ENCODE measurements at regions not wholly inside any gene's neighbourhood (a gene's known extent, or its start where the extent isn't known, plus 50 kb on each side); places are given as distances from the start of the nearest gene placed in this dataset.

- Histone ChIP-seq H3K27ac (ENCODE audit: low read length) (no peak overlapping the region), H3K36me3 (ENCODE audit: insufficient read depth, low read depth, low read length) (no peaks in the 10 kb centered on the region), H3K27me3 (ENCODE audit: insufficient read depth, low read length) (no peaks in the 10 kb centered on the region), H3K4me3 (ENCODE audit: low read length) (no peak overlapping the region), H3K9me3 (ENCODE audit: insufficient read depth, low read depth, low read length) (no peaks in the 10 kb centered on the region), H3K4me1 (ENCODE audit: insufficient read depth, low read length) (no peaks in the 10 kb centered on the region), H3K9ac (ENCODE audit: low read depth, low read length) (no peak overlapping the region)
These were observed 845.9 kb upstream of the PCDH9 start for GRCh38 chr13:68076046-68076445.

- Histone ChIP-seq H3K27ac (ENCODE audit: low read length) (no peak overlapping the region), H3K27me3 (ENCODE audit: insufficient read depth, low read length) (no peaks in the 10 kb centered on the region), H3K4me1 (ENCODE audit: insufficient read depth, low read length) (no peaks in the 10 kb centered on the region), H3K9me3 (ENCODE audit: insufficient read depth, low read depth, low read length) (no peaks in the 10 kb centered on the region), H3K36me3 (ENCODE audit: insufficient read depth, low read depth, low read length) (no peaks in the 10 kb centered on the region), H3K4me3 (ENCODE audit: low read length) (no peak overlapping the region), H3K9ac (ENCODE audit: low read depth, low read length) (no peak overlapping the region)
These were observed 836.9 kb upstream of the PCDH9 start for GRCh38 chr13:68066879-68067513.

GRCh38 chr13:68064001-68064770, 834.0 kb upstream of the PCDH9 start:
- Histone ChIP-seq H3K36me3 (ENCODE audit: insufficient read depth, low read depth, low read length) (no peaks in the 10 kb centered on the region), H3K9ac (ENCODE audit: low read depth, low read length) (no peak overlapping the region), H3K4me3 (ENCODE audit: low read length) (no peak overlapping the region), H3K27me3 (ENCODE audit: insufficient read depth, low read length) (no peaks in the 10 kb centered on the region), H3K4me1 (ENCODE audit: insufficient read depth, low read length) (no peaks in the 10 kb centered on the region), H3K9me3 (ENCODE audit: insufficient read depth, low read depth, low read length) (no peaks in the 10 kb centered on the region), H3K27ac (ENCODE audit: low read length) (no peak overlapping the region)

DNA sequence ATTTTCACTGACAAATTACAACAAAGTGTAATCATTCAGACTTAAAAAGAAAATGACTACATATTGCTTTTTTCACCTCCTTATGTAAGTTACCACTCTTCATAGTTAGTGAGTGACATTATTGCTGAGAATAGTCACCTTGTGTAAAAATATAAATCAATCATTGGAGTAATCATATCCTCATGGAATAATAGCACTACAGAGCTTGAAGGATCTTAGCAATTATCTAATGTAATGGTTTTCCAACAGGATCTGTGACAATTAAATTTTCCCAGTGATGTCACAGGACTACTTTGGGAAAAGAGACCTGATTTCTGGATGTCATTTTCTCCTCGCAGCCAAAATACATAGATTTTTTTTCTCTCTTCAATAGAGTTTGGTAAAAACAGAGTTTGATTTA, 833.0 kb upstream of the PCDH9 start:
- H3K4me3 ChIP-seq (ENCODE audit: low read length), result no peak overlapping the region
- no peaks in the 10 kb centered on the region for H3K27me3 ChIP-seq (ENCODE audit: insufficient read depth, low read length)
- H3K36me3 ChIP-seq (ENCODE audit: insufficient read depth, low read depth, low read length), result no peaks in the 10 kb centered on the region
- H3K9ac ChIP-seq (ENCODE audit: low read depth, low read length), result no peak overlapping the region
- no peaks in the 10 kb centered on the region for H3K9me3 ChIP-seq (ENCODE audit: insufficient read depth, low read depth, low read length)
- H3K4me1 ChIP-seq (ENCODE audit: insufficient read depth, low read length), result no peaks in the 10 kb centered on the region
- no peak overlapping the region for H3K27ac ChIP-seq (ENCODE audit: low read length)

DNA sequence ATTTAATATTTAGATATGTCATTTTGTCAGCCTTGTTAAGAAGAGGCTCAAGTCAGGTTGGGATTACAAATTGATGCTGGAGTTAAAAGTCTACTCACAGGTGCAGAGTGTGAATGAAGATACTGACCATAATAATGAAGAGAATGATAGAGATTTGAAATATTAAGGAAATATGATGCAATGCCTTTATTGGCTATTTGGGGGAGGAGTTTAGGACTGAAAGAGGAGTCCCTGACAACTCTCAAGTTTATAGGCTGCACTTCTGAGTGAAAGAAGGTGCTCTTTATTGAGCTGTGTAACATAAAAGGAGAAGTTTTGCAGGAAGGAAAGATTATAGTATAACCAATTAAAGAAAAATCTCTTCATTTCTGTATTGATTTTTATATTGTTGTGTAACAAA, 827.7 kb upstream of the PCDH9 start:
- Histone ChIP-seq H3K9ac (ENCODE audit: low read depth, low read length) (no peak overlapping the region), H3K27ac (ENCODE audit: low read length) (no peak overlapping the region), H3K4me1 (ENCODE audit: insufficient read depth, low read length) (no peaks in the 10 kb centered on the region), H3K4me3 (ENCODE audit: low read length) (no peak overlapping the region), H3K36me3 (ENCODE audit: insufficient read depth, low read depth, low read length) (no peaks in the 10 kb centered on the region), H3K27me3 (ENCODE audit: insufficient read depth, low read length) (no peaks in the 10 kb centered on the region), H3K9me3 (ENCODE audit: insufficient read depth, low read depth, low read length) (peaks cover 19% of the 10 kb centered on the region)

DNA sequence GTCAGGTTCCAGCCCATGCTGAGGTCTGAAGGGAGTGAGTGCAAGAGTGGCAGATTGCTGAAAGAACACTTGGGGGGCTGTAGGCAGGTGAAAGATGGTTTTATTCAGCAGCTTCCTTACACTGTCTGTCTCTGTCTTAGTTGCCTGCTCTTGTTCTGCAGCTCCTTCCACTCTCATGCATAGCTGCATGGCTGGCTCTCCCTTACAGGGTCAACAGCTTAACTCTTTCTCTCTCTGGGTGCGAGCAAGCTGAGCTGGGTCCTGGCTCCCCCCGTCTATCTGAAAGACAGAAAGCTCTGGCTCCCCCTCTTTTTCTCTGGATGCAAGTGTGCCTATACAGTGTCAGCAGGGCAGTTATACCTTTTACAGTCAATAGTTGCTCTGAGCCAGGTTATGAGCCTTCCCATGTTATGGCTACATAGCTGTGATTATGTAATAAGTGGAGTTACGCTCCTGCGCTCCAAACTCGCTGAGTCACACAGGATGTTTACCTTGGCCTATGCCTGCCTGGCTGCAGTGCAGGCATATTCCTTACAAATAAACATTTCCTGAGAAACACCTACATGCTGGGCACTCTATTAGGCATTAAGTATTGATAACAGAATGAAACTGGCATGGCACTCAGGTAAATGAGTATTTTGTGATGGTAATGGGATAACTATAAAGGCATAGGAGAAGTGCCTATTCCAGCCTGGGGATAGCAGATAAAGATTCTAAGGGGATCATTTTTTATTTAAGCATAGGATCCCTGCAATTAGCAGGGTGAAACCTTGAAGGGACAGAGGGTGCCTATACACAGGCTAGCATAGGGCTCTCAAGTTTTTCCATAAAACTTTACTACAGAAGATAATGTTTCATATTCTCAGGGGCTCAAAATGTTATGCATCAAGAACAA, 826.9 kb upstream of the PCDH9 start:
- Histone ChIP-seq H3K27ac (ENCODE audit: low read length) (no peak overlapping the region), H3K4me1 (ENCODE audit: insufficient read depth, low read length) (no peaks in the 10 kb centered on the region), H3K9ac (ENCODE audit: low read depth, low read length) (no peak overlapping the region), H3K4me3 (ENCODE audit: low read length) (no peak overlapping the region), H3K27me3 (ENCODE audit: insufficient read depth, low read length) (no peaks in the 10 kb centered on the region), H3K9me3 (ENCODE audit: insufficient read depth, low read depth, low read length) (peaks cover 19% of the 10 kb centered on the region), H3K36me3 (ENCODE audit: insufficient read depth, low read depth, low read length) (no peaks in the 10 kb centered on the region)

DNA sequence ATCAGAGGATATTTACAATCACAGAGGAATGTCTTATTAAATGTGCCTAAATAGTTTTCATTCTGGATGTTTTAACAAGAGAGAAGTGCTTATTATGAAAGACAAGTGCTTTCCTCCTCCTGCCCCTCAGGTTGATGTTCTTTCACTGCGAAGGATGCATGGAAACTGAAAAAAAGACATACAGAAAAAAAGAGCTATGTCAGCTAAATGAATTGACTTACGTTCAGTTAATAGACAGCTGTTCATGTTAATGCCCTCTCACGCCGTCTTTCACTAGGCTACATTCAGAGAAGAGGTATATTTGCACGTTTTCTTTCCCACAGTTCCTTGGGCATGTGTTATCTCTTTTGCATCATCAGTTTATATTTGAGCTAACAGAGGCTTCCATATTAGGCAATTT, 821.8 kb upstream of the PCDH9 start:
- H3K4me3 ChIP-seq (ENCODE audit: low read length), result no peak overlapping the region
- peaks cover 9% of the 10 kb centered on the region for H3K9me3 ChIP-seq (ENCODE audit: insufficient read depth, low read depth, low read length)
- H3K4me1 ChIP-seq (ENCODE audit: insufficient read depth, low read length), result no peaks in the 10 kb centered on the region
- H3K27me3 ChIP-seq (ENCODE audit: insufficient read depth, low read length), result no peaks in the 10 kb centered on the region
- no peaks in the 10 kb centered on the region for H3K36me3 ChIP-seq (ENCODE audit: insufficient read depth, low read depth, low read length)
- H3K9ac ChIP-seq (ENCODE audit: low read depth, low read length), result no peak overlapping the region
- no peak overlapping the region for H3K27ac ChIP-seq (ENCODE audit: low read length)

DNA sequence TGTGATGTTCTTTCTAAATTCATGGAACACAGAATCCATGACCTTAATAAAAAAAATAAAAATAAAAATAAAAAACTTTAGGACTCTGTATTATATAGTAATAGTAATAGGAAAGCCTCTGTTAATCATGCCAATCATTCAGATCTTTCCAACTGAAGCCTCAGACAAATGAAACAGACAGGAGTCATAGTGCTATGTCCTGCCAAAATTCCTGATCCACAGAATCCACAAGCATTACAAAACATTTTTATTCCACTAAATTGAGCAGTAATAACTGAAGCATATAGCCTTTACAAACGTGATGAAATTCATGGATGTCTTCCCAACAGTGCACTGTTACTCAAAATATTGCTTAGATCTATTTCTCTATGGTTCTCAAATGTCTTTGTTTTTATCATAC, 820.6 kb upstream of the PCDH9 start:
- H3K9me3 ChIP-seq (ENCODE audit: insufficient read depth, low read depth, low read length), result no peaks in the 10 kb centered on the region
- H3K27me3 ChIP-seq (ENCODE audit: insufficient read depth, low read length), result no peaks in the 10 kb centered on the region
- H3K27ac ChIP-seq (ENCODE audit: low read length), result no peak overlapping the region
- H3K9ac ChIP-seq (ENCODE audit: low read depth, low read length), result no peak overlapping the region
- no peak overlapping the region for H3K4me3 ChIP-seq (ENCODE audit: low read length)
- H3K36me3 ChIP-seq (ENCODE audit: insufficient read depth, low read depth, low read length), result no peaks in the 10 kb centered on the region
- no peaks in the 10 kb centered on the region for H3K4me1 ChIP-seq (ENCODE audit: insufficient read depth, low read length)

- Histone ChIP-seq H3K27ac (ENCODE audit: low read length) (no peak overlapping the region), H3K36me3 (ENCODE audit: insufficient read depth, low read depth, low read length) (no peaks in the 10 kb centered on the region), H3K27me3 (ENCODE audit: insufficient read depth, low read length) (no peaks in the 10 kb centered on the region), H3K9ac (ENCODE audit: low read depth, low read length) (no peak overlapping the region), H3K4me3 (ENCODE audit: low read length) (no peak overlapping the region), H3K4me1 (ENCODE audit: insufficient read depth, low read length) (no peaks in the 10 kb centered on the region), H3K9me3 (ENCODE audit: insufficient read depth, low read depth, low read length) (no peaks in the 10 kb centered on the region)
These were observed 818.7 kb upstream of the PCDH9 start for GRCh38 chr13:68048802-68049359.

DNA sequence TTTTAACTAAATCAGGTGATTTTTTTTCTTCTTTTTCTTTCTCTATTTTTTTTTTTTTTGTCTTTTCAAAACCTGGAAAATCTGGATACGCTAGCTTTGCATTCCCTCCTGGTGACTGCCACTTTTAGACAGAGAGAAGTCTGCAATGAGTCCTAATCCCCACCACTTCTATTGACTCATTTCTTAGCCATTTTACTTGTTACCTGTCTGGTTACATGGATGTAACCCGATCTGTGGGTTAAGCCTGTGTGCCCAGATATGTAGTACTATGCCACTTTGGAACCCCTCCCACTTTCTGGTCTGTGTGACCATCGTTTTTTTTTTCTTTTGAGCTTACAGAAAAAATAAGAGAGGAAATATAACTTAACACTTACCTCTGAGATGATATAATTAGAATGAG, 817.8 kb upstream of the PCDH9 start:
- no peak overlapping the region for H3K9ac ChIP-seq (ENCODE audit: low read depth, low read length)
- H3K27ac ChIP-seq (ENCODE audit: low read length), result no peak overlapping the region
- H3K27me3 ChIP-seq (ENCODE audit: insufficient read depth, low read length), result no peaks in the 10 kb centered on the region
- H3K4me1 ChIP-seq (ENCODE audit: insufficient read depth, low read length), result no peaks in the 10 kb centered on the region
- no peak overlapping the region for H3K4me3 ChIP-seq (ENCODE audit: low read length)
- no peaks in the 10 kb centered on the region for H3K36me3 ChIP-seq (ENCODE audit: insufficient read depth, low read depth, low read length)
- H3K9me3 ChIP-seq (ENCODE audit: insufficient read depth, low read depth, low read length), result no peaks in the 10 kb centered on the region

DNA sequence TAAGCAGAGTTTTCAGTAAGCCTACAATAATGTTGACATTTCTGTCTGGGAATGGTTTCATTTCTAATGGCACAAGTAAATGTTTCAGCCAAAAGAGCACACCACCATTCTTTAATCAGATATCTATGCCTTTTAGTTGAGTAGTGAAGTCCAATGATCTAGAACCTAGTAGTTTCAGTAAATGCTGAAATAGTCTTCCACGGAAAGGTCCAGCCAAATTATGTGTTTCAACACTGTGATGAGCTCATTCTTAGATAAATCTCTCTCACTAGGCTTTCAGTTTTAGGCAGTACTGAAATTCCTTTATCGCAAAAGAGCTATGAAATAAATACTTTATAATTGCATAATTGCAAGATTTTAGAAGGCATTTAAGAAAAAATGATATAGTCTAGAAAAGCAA, 816.8 kb upstream of the PCDH9 start:
- Histone ChIP-seq H3K9me3 (ENCODE audit: insufficient read depth, low read depth, low read length) (no peaks in the 10 kb centered on the region), H3K36me3 (ENCODE audit: insufficient read depth, low read depth, low read length) (no peaks in the 10 kb centered on the region), H3K9ac (ENCODE audit: low read depth, low read length) (no peak overlapping the region), H3K27me3 (ENCODE audit: insufficient read depth, low read length) (no peaks in the 10 kb centered on the region), H3K4me1 (ENCODE audit: insufficient read depth, low read length) (no peaks in the 10 kb centered on the region), H3K4me3 (ENCODE audit: low read length) (no peak overlapping the region), H3K27ac (ENCODE audit: low read length) (no peak overlapping the region)
